Stimulated activated CD4-positive, alpha-beta T cell treated with anti-CD3 and anti-CD28 coated beads, Interleukin-4, amount 100 ng/mL, for 4 hours (primary cell): ENCODE measurements at regions not wholly inside any gene's neighbourhood (a gene's known extent, or its start where the extent isn't known, plus 50 kb on each side); places are given as distances from the start of the nearest gene placed in this dataset.

Experiments used
- DNase-seq, 2 experiments: peaks; one replicate each; pipeline ENCODE4 v3.0.0-alpha.2; 2020

DNA sequence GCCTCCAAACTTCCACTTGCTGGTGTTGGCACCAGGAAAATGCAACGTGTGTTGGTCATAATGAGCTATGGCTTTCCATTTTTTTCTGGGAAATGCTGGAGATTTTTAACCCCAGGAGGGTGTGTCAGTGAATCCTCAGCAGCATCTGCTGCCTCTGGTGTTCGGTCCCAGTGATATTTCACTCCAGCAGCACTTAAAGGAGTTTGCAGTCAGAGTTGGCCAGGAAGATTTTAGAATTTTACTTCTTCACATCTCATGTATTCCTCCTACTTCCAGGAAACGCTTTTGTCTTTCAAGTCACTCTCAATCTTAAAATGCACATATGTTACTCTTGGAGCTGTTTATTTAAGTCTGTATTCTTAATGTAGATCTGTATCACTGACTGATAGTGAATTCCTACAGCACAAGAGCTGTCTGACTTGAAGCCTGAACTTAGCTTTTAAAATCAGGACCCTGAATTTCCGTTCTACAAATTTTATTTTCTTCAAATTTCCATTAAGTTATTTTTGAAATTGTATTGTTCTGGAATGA lies 903.4 kb upstream of the SLC10A2 start:
- DNase-seq: no peak

DNA sequence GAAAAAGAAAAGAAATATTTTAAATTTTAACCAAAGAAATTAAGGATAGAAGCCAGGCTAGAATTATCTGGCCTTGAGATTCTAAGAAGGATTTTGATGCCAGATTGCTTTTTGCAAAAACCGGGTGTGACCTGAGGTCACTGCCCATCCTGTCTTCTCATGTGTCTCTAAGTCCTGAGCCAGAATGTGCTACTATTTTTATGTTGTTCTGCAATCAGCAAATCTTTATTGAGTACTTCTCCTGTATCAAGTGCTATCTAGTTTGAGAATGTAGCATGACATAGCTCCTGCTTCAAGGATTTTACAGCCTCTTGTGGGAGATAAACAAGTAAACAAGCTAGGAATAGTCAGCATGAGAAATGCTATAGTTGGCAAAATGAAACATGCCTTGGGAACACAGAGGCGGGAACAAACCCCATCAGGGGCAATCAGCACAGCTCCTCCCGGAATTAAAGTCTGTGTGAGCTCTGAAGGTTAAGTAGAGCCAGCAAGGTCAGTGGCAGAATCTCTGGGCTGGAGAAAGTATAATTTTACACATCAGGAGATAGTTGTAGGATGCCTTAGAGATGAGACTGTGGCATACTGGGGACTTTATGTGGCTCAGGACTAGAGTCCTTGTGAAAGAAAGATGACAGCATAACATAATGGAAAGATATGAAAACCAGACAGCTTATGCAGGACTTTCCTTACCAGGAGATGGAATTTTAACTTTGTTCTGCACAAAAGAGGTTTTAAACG lies 899.5 kb upstream of the SLC10A2 start:
- DNase-seq: no peak

DNA sequence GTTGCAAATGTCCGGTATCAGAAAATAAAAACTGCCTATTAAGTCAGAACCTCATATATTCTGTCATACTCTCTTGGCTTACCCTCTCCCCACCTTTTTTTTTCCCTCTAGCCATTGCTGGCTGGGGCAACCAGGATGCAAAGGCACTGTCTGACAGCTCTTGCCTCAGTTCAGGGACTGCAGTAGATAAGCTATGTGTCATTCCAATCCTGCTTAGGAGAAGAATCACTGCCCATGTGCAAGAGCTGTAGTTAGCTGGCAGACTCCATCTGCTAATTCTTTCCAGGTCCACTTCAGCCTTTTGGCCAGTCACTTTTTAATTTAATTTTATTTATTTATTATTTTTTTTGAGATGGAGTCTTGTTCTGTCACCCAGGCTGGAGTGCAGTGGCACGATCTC lies 895.6 kb upstream of the SLC10A2 start:
- DNase-seq: no peak

DNA sequence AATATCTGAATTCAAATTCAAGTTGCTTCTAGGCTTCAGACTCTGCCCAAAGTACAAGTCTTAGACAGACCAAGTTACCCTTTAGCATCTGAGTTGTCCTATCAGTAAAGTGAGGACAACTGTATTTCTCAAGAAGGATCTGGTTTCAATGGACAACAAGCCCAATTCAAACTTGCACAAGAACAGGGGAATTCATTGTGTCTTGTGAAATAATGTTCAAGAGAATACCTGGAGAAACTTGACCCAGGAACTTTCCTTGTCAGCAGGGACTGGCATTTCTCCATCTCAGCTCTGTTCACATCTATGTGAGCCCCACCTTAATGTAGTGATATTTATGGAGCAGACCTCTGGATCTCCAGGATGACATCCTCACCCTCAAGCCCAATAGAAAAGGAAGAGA lies 894.9 kb upstream of the SLC10A2 start:
- no peak for DNase-seq

DNA sequence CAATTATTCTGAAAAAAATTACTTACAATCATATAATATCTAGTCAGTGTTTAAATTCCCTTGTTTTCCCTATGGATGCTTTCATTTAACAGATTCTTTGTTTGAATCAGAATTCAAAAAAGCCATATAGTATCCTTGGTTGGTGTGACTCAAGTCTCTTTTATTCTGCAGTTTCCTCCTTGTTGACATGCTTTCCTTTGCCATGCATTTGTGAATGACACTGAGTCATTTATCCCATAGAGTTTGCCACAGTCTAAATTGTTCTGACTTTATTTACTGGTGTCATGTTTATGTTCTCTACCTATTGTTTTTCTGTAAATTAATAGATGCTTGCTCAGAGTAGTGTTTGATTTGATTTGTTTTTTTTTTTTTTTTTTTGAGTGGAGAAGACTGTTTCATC lies 893.8 kb upstream of the SLC10A2 start:
- no peak for DNase-seq

DNA sequence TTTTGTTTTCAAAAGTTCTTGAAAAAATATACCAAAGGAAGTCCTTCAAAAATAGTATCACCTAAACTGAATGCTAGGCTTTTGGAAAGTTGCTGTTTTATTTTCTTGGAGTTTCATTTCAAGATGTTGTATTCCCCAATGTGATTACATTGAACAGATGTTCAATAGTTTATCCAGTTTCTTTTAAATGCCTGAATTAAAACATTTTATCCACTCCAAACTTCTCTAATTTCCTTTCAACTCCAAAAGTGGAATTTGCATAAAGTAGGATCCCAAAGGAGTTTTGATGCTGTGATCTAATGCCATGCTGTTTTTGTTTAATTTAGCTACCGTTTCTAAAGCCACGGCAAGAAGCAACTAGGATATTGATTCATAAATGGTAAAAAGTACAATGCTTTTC lies 892.5 kb upstream of the SLC10A2 start:
- DNase-seq: no peak

DNA sequence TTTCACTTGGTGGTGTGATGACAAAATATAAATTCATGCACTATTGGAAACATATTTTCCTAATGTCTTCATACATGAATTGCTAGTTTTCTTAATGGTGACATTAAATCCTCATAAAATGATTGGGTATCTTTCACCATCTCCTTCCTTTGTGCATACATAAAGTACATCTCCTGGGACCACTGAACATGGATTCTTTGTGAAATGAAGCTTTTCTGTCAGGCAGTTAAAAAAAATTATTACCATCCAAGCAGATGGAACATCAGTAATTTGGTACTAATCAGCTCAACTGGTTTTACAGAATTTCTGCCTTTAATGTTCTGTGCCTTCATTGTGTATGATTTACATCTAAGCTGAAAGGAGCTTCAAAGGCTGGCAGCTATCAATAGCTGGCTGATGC lies 891.7 kb upstream of the SLC10A2 start:
- no peak for DNase-seq

DNA sequence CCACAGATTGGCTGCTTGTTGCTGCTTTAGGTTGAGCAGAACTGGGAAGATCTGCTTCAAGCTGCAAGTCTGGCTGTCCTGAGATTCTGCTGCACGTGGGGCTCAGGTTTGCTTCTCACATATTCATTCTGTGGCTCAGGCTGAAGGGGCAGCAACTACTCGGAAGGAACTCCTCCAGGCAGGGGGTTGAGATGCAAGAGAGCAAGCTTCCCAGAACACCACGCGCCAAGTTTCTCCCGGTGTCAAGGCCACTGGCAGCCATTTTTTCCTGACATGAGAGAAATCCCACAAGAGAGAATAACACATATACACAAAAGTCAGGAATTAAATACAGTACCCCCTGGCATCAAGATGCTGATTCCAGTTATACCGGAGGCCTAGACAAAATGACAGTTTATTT lies 887.6 kb upstream of the SLC10A2 start:
- DNase-seq: no peak

DNA sequence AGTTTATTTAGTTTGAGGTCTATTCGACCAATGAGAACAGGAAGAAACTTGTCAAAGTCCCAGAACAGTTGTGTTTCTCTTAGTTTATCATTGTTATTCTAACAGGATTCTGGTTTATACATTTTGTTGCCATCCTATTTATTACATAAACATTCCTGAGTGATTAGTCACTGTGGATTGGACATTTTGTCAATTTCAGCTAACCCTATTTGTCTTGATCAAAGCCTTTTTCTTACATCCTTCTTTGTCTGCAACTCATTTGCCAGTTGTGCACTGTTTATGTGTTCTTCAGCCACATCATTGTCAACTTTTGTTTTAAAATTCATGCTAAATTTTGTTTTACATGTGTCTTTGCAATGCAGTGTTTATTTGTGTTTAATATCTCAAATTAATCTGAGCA lies 886.0 kb upstream of the SLC10A2 start:
- DNase-seq: no peak

DNA sequence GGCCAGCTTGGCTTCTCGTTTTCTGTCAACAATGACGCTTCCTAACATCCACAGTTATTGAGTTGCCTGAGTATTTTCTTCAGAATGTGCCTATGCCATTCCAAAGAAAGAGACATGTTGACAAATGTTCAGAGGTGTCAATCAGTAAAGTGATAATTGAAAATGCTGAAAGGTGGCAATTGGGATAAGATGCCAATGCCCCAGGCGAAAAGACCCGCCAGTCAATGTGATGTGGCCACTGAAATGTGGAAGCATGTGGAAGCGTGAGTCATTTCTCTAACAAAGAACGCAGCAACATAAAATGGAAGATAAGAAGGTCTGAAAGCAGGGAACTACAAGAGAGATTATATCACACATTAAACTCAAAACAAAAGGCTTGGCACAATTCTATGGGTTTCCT lies 882.2 kb upstream of the SLC10A2 start:
- DNase-seq: no peak

DNA sequence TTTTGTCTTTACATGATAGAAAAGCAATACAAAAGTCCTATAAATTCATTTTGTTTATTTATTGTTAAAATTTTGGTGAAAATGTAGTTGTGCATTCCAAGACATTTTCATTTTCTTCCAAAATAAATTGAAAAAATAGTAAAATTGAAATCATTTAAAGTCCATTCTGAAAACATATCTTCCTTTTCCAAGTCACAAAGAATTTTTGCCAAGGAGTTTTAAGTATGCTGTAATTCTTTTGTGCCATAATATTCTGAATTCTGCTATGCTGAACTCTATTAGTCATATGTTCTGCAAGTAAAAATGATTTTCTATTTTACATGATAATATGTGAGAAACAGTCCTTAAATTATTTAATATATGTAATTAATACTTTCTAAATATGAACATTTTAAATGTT lies 879.6 kb upstream of the SLC10A2 start:
- DNase-seq: no peak

DNA sequence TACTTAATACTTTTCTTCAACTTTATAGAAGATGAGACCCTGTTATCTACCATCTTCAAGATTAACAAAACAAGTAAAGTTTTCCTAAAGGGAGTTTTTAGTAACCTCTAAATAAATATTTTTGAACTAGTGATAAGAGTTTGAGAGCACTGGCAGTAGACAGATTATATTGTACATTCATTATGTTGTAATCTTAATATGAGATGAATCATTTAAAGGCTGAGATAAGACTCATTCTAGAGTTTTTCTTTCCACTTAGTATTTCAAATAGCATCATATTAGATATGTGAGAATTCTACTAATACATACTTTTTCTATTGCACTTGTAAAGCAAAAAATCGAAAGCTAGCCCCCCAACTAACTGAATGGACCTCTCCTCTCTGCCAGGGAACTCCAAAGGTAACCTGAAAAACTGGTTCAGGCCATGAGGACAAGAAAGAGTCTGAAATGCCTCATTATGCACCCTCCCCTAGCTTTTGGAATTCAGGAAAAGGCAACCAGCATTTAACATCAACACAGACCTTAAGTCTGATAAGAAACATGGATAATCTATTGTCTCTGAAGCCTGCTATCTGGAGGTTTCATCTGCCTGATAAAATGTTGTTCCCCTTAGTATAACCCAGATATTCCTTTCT lies 875.4 kb upstream of the SLC10A2 start:
- DNase-seq: no peak

DNA sequence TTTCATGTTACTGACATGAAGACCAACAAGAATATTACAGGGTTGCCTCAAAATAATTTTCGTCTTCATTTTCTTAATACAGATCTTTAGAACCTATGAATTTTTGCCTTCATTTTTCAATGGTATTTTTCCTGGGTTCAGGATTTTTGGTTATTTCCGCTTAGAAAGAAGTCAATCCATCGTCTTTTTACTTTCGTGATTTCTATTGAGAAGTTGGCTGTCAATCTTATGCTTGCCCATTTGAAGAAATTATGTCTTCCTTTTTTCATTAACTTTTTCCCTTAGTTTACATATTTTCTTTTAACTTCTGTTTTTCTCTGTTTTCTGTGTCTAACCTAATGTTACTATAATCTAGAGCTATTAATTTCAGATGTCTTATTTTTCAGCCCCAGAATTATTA lies 868.9 kb upstream of the SLC10A2 start:
- DNase-seq: no peak

DNA sequence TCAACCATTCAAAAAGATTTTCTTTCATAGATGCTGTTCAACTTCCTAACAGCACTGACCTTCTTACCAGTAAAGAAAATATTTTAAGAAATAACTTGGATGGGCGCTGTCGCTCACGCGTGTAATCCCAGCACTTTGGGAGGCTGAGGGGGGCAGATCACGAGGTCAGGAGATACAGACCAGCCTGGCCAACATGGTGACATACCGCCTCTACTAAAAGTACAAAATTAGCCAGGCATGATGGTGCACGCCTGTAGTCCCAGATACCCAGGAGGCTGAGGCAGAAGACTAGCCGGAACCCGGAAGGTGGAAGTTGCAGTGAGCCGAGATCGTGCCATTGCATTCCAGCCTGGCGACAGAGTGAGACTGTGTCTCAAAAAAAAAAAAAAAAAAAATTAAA lies 865.7 kb upstream of the SLC10A2 start:
- DNase-seq: no peak

DNA sequence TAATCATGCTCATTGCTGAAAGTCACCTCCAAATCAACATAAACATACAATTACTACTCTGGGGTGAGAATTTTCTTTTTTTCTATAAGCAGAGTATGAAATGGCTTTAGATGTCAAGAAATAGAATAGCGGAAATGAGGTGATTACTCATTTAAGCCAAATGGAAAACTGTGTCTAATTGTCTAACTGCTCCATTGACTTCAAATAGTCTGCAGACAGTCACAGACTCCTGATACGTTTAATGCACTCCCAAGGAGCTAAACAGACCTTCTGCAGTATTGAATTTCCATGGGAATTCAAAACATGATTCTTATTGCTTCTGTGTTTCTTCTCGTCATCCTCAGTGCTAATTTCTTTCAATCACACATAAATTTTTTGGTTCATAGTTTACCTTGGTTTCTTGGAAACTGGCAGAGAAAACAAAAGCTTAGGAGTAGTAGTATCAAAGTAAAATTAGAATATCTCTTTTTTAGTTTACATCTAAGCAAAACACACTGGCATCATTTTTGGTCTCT lies 865.2 kb upstream of the SLC10A2 start:
- DNase-seq: no peak

DNA sequence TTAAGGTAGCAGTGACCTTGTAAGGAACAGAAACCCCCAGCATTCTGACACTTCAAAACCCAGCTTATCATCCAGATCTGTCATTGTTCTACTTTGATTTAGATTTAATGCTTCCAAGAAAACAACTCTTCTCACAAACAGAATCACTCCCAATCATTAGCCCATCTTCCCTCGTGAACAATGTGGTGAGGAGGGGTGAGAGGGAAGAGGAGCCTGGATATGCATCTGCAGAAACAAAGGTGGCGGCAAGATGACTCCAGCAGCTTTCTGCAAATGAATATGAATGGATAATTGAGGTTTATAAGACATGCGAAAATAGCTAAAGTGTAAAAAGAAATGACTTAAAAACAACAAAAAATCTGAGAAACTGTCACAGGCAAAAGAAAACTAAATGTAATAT lies 859.9 kb upstream of the SLC10A2 start:
- no peak for DNase-seq

DNA sequence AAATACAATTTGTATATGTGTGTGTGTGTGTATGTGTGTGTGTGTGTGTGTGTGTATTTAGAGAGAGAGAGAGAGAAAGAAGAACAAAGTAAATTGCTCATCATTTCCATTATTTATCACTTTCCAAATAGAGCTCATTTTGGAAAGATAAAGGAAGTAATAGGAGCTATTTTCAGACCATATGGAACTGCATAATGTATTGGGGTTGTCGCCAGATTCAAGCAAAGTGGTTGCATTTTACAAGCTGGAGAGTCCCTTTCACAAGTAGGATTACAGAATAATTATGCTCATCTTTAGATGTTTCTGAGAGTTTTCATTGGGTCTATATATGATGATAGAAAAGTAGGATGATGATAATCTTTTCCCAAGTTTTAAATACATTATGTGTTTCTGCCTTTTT lies 842.7 kb upstream of the SLC10A2 start:
- no peak for DNase-seq

DNA sequence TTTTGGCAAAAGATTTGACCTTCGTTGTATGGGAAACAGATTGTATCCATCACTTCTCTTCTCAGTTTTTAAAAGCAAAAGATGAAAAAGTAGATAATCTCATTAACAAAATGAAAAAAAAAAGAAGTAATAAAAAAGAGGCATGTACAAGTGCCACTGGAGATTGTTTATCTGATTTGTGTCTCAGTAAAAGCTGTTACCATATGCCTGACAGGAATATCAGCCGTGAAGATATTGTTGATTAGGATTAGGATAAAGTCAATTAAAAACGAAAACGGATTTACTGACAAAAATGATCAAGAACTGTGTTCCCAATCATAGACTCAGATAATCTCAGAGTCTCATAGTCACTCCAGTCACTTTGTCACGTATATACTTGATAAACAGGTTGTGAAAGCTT lies 842.1 kb upstream of the SLC10A2 start:
- no peak for DNase-seq

DNA sequence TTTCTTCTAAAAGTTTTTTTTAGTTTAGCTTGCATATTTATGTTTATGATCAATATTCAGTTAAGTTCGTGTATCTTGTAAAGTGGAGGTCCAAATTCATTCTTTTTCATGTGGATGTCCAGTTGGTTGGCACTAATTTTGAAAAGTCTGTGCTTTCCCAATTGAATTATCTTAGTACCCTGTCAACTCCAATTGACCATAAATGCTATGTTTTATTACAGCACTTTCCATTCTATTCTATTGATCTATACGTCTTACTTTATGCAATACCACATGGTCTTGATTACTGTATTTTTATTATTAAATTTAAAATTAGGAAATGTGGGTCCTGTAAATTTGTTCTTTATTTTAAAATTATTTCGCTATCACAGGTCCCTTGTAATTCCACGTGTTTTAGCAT lies 837.6 kb upstream of the SLC10A2 start:
- DNase-seq: no peak

DNA sequence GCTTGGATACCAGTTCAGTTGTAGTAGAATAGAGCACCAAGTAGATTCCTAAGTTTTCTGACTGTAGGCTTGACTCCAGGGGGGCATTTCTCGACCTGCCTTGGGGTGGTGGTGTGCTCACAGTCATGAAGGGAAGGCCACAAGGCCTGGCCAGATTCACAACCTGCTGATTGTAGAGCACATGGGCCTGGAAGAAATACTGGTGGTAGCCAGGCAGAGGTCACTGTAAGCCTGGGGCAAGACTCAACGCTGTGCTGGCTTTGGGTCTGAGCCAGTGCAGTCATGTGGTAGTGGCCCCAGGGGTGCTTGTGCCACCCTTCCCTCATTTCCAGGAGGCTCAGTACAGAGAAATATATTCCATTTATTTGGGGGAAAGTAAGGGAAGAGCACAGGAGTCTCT lies 832.3 kb upstream of the SLC10A2 start:
- no peak for DNase-seq

DNA sequence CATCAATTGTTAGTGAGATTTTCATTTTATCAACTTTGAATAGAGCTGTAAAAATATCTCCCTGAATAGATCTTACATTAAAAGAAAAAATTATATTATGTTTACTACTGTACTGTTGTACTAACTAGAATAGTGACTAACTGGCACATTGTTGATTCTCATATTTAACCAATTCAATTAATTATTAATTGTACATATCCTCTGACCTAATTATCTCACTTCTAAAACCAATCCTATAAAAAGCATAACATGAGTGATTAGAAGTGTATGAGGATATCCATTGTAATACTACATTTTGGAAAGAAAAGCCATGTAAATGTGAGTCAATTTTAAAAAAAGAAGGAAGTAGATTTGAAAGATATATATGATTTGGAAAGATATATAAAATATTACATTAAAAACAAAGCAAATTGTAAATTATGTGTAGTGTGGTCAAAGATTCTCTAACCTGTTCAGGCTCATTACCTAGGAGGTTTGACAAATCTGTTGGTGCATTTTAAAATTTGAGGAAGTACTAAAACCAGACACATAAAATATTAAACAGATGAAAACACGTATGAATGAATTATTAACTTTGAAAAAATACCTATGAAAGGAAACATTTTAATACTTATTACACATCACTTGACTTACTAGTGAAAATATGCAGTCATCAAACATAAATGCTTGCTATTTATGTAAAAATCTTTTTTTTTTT lies 829.8 kb upstream of the SLC10A2 start:
- no peak for DNase-seq

DNA sequence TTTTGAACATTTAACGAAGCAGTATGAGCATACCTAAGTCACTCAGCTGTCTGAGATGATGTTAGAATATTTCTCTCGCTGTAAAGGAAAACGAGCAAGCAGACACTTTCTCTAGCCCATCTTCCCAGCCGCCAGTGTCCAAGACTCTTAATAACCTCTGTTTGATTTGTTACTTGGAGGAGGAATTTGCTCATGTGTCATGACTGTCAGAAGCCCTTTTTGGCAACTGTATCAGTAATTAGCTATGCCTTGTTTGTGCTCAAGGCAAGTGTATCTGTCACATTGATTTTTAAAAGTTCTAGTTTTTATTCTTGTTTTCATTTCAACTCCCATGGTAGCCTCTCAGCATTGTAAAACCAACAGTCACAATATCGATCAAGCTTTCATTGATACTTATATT lies 828.4 kb upstream of the SLC10A2 start:
- DNase-seq: no peak

DNA sequence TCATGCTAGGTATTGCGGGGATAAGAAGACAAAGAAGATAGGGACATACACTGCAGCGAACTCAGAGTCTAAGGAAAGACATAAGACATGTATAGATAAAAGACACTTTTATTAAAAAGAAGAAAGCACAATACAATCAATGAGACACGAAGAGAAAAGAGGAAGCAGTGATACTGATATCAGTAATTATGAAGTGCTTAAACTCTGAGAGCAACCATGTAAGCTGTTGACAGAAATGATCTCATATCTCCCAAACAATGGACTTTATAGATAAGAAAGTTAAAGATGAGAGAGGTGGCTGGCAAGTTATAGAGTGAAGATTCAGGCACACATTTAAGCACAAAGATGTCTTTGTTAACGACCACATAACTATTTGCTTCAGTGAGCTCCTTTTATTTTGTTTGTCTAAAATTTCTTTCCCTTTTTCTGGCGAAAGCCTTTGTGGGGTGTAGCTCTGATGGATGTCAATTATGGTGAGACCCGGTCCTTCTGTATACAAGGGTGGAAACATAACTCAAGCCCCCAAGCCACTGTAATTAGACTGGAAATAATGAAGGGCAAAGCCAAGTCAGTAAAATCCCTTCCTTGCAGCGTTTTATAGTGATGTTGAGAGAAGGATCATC lies 818.0 kb upstream of the SLC10A2 start:
- no peak for DNase-seq

DNA sequence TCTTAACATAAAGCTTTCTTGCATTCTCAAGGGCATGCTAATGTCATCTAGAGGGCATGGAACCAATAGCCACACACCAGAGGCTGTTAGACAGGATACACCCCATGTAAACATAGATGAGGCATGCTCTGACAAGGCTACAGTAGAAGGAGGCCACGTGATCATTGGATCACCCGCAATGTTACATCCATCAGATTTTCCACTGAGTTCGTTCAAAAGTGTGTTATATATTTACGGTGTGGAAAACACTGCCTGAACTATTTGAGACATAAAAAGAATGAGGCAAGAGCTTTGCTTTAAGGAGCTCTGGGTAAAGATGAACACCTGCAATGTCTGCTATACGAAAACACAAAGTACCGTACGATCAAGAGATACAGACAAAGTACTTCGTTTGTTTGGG lies 817.5 kb upstream of the SLC10A2 start:
- DNase-seq: no peak
